ENCODE measurements at regions not wholly inside any gene's neighbourhood (a gene's known extent, or its start where the extent isn't known, plus 50 kb on each side); places are given as distances from the start of the nearest gene placed in this dataset.

GRCh38 chr15:38755718-38756117 lies 191.1 kb upstream of the RASGRP1 start (continued):
- no peak for TF ChIP-seq CHD7 (IDR thresholded peaks at IDR 0.05; ENCODE audit: insufficient replicate concordance, low read length)
- no peak for TF ChIP-seq SRF (IDR thresholded peaks at IDR 0.05; ENCODE audit: low read depth, low read length)
- no peak for TF ChIP-seq SIN3A (conservative IDR thresholded peaks at IDR 0.05 in 1 of 2, IDR thresholded peaks at IDR 0.05 in 1 of 2; ENCODE audit: low read depth in 1 of 2, low read length in 2 of 2)
- TF ChIP-seq CHD2 (IDR thresholded peaks at IDR 0.05; ENCODE audit: low read length), result no peak
- TF ChIP-seq SAP30 (IDR thresholded peaks at IDR 0.05; ENCODE audit: insufficient read depth, insufficient replicate concordance, low read length), result no peak
- no peak for TF ChIP-seq RXRA (IDR thresholded peaks at IDR 0.05; ENCODE audit: insufficient read depth, low read depth, low read length)
- TF ChIP-seq YY1 (IDR thresholded peaks at IDR 0.05; ENCODE audit: low read depth, low read length), result no peak
- TF ChIP-seq BCL11A (IDR thresholded peaks at IDR 0.05; ENCODE audit: low read depth in 2 of 2, low read length in 2 of 2), result no peak
